ENCODE measurements at regions not wholly inside any gene's neighbourhood (a gene's known extent, or its start where the extent isn't known, plus 50 kb on each side); places are given as distances from the start of the nearest gene placed in this dataset.
"Not testable (repeated sequence)": the region's sequence is repeated elsewhere in the genome, so short reads cannot be mapped to it uniquely, and the experiment has no call there.

DNA sequence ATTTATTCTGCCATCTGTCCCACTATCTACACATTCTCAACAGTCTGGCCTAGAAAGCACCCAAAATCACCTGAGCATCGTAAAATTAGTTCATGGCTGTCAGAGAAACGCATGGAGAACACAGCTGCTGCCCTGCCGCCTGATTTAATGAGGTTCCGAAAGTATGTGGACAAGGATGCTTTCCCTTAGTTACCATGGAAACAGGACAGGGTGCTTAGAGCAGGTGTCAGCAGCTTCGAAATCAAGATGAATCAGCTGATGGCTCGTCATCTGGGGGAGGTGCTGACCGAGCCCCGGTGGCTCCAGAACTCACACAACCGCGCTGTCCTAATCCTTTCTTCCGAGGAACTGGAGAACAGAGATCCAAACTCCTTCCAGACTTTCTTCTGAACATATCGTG is 151.5 kb downstream of the TEX36 start:
- Mint-ChIP-seq H3K27ac (no peak overlapping the region), H3K4me3 (no peak overlapping the region), H3K27me3 (peaks cover 18% of the 10 kb centered on the region), H3K36me3 (no peaks in the 10 kb centered on the region), H3K9me3 (peaks cover 6% of the 10 kb centered on the region), H3K4me1 (ENCODE audit: unreplicated experiment) (peaks cover 7% of the 10 kb centered on the region)
- DNase-seq (ENCODE audit: extremely low spot score, unreplicated experiment) = no peak
- TF ChIP-seq, protein P1, sequence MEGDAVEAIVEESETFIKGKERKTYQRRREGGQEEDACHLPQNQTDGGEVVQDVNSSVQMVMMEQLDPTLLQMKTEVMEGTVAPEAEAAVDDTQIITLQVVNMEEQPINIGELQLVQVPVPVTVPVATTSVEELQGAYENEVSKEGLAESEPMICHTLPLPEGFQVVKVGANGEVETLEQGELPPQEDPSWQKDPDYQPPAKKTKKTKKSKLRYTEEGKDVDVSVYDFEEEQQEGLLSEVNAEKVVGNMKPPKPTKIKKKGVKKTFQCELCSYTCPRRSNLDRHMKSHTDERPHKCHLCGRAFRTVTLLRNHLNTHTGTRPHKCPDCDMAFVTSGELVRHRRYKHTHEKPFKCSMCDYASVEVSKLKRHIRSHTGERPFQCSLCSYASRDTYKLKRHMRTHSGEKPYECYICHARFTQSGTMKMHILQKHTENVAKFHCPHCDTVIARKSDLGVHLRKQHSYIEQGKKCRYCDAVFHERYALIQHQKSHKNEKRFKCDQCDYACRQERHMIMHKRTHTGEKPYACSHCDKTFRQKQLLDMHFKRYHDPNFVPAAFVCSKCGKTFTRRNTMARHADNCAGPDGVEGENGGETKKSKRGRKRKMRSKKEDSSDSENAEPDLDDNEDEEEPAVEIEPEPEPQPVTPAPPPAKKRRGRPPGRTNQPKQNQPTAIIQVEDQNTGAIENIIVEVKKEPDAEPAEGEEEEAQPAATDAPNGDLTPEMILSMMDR (conservative IDR thresholded peaks at IDR 0.05) = no peak

DNA sequence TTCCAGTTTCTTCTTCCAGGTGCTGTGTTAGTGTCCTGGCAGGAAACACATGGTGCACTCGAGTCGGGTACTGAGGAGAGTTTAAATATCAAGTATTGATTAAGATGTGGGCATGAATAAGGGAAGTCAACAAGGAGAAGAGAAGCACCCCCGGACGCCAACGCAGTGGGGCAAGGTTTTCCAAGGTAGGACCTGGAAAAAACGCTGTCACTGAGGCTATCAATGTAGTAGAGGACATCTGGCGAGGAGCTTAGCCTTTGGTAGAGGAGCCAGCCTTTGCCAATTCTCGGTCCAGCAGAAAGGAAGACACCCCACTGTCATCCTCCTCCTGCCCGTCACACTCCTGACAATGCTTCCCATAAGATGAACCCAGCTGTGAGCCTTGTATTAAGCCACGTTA is 159.6 kb downstream of the TEX36 start:
- peaks cover 5% of the 10 kb centered on the region for H3K9me3 Mint-ChIP-seq
- H3K4me3 Mint-ChIP-seq = no peak overlapping the region
- TF ChIP-seq, protein P1 (conservative IDR thresholded peaks at IDR 0.05) = no peak
- no peak for DNase-seq (ENCODE audit: extremely low spot score, unreplicated experiment)
- H3K27ac Mint-ChIP-seq = no peak overlapping the region
- H3K27me3 Mint-ChIP-seq = peaks cover 4% of the 10 kb centered on the region
- H3K4me1 Mint-ChIP-seq (ENCODE audit: unreplicated experiment) = no peaks in the 10 kb centered on the region
- no peaks in the 10 kb centered on the region for H3K36me3 Mint-ChIP-seq

DNA sequence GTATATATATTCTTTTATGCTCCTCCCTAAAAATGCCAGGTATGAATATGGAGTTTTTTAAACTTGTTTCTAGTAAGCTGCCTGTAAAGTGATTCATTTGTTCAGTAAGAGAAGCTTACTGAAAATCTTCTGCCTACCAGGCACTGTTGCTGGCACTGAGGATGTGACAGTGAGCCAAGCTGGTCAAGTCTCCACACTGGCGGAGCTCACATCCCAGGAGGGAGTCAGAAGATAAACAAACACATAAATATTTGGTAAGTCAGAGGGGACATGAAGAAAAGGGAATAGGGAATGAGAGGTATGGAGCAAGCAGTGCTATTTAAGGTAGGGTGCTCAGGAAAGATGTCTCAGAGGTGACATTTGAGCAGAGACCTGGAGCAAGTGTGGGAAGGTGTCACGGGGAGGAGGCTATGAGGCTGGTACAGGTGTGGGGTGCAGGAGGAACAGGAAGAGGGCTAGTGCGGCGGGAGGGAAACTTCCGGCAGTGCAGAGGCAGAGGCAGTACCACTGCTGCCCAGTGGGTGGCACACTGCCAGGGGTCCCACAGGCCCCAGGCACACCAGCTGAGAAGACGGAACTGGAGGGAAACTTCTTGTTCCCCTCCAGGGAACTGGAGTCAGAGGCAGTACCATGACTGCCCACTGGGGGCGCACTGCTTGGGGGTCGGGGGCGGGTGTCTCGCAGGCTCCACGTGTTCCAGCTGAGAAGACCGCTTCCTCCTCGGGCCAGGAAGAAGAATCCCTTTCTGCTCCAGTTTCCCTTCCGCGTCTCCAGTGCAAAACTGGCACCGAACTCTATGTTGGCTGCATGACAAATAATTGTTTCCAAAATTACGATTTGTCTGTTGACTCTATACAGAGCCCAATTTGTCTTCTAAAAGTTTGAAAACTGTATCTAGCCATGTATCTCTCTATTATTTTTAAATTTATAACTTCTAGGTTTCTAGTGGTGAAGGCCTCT is 161.0 kb downstream of the TEX36 start:
- DNase-seq (ENCODE audit: extremely low spot score, unreplicated experiment) = no peak
- no peak overlapping the region for H3K27ac Mint-ChIP-seq
- no peaks in the 10 kb centered on the region for H3K36me3 Mint-ChIP-seq

DNA sequence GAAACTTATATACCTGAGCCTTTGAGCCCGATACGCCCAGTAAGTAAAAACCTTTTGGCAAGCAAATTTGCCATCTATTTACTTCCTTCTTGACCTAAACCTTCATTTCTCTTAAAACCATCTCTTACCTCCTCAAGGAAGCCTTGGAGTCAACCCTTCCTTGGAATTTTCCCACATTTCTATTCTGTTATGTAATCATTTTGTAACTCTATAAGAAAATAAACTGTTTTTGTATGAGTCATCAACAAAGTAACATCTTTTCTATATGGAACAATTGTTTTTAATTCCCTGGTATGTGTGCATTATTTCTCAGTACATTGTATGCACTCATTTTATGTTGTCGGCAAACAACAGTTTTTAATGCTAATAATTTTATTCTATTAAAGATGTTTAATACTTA is 162.0 kb downstream of the TEX36 start:
- Mint-ChIP-seq H3K4me1 (ENCODE audit: unreplicated experiment) (no peaks in the 10 kb centered on the region), H3K27me3 (peaks cover 4% of the 10 kb centered on the region), H3K27ac (no peak overlapping the region), H3K9me3 (peaks cover 5% of the 10 kb centered on the region), H3K4me3 (no peak overlapping the region), H3K36me3 (no peaks in the 10 kb centered on the region)
- DNase-seq (ENCODE audit: extremely low spot score, unreplicated experiment) = no peak
- TF ChIP-seq, protein P1 (conservative IDR thresholded peaks at IDR 0.05) = no peak

More for the DNA sequence above, 161.0 kb downstream of the TEX36 start:
- H3K4me1 Mint-ChIP-seq (ENCODE audit: unreplicated experiment) = no peaks in the 10 kb centered on the region
- no peak overlapping the region for H3K4me3 Mint-ChIP-seq
- H3K27me3 Mint-ChIP-seq = peaks cover 4% of the 10 kb centered on the region
- H3K9me3 Mint-ChIP-seq = peaks cover 5% of the 10 kb centered on the region
- TF ChIP-seq, protein P1 (conservative IDR thresholded peaks at IDR 0.05) = peak; percentile 79

DNA sequence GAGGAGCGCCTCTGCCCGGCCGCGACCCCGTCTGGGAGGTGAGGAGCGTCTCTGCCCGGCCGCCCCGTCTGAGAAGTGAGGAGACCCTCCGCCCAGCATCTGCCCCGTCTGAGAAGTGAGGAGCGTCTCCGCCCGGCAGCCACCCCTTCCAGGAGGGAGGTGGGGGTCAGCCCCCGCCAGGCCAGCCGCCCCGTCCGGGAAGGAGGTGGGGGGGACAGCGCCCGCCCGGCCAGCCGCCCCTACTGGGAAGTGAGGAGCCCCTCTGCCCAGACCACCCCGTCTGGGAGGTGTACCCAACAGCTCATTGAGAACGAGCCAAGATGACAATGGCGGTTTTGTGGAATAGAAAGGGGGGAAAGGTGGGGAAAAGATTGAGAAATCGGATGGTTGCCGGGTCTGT is 164.6 kb downstream of the TEX36 start:
- not testable (repeated sequence) for DNase-seq (ENCODE audit: extremely low spot score, unreplicated experiment); H3K27me3 Mint-ChIP-seq; H3K4me3 Mint-ChIP-seq; H3K9me3 Mint-ChIP-seq; H3K36me3 Mint-ChIP-seq; H3K27ac Mint-ChIP-seq
- H3K4me1 Mint-ChIP-seq (ENCODE audit: unreplicated experiment) = peaks cover 18% of the 10 kb centered on the region

DNA sequence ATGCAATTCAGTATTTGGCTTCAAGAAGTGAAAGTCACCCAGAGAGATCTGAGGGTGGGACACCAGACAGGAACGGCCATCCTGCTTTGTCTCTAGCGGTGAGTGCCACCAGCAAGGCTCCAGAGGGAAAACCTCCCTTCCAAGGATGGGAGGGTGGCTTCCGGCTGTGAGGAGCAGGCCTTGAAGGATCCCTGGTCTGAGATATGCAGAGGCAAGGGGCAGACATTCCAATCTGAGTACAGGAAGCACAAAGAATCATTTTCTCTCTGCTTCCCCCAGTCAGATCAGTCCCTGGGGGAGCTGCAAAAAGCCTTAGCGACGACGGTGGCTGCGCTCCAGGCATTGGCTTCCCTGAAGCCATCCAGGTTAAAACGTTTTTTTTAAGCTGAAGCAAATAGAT is 167.4 kb downstream of the TEX36 start:
- Mint-ChIP-seq H3K4me1 (ENCODE audit: unreplicated experiment) (peaks cover 20% of the 10 kb centered on the region), H3K36me3 (no peaks in the 10 kb centered on the region), H3K9me3 (no peaks in the 10 kb centered on the region), H3K4me3 (no peak overlapping the region), H3K27me3 (no peaks in the 10 kb centered on the region), H3K27ac (no peak overlapping the region)
- no peak for DNase-seq (ENCODE audit: extremely low spot score, unreplicated experiment)
- TF ChIP-seq, protein P1 (conservative IDR thresholded peaks at IDR 0.05) = no peak

Data from type B pancreatic cell (in vitro differentiated cells).